ENCODE measurements at regions not wholly inside any gene's neighbourhood (a gene's known extent, or its start where the extent isn't known, plus 50 kb on each side); places are given as distances from the start of the nearest gene placed in this dataset.

- TF ChIP-seq EZH2phosphoT487 (IDR thresholded peaks at IDR 0.05; ENCODE audit: borderline replicate concordance, low read depth, low read length) (no peak), CTCF (conservative IDR thresholded peaks at IDR 0.05; ENCODE audit: low read length) (no peak)
These were observed 193.1 kb downstream of the SPATA18 start for GRCh38 chr4:52244103-52244775.
